HepG2 (cell line): ENCODE measurements at regions not wholly inside any gene's neighbourhood (a gene's known extent, or its start where the extent isn't known, plus 50 kb on each side); places are given as distances from the start of the nearest gene placed in this dataset.

Source experiments
- CTCF ChIP-seq: sonication (generic); formaldehyde crosslinking; IDR thresholded peaks from 2 replicates; pipeline ENCODE4 v1.5.0; 2020; ENCODE audit warnings: mild to moderate bottlenecking, missing genetic modification reagents, moderate library complexity
- HNRNPUL1 ChIP-seq: fragments of 200-400 bp; formaldehyde crosslinking; IDR thresholded peaks from 2 replicates; pipeline ENCODE4 v1.6.1; 2017; ENCODE audit warnings: low read depth, mild to moderate bottlenecking, low read length, moderate library complexity
- JUNB ChIP-seq: sonication (generic); formaldehyde crosslinking; IDR thresholded peaks from 2 replicates; pipeline ENCODE4 v1.8.0; 2022; ENCODE audit warnings: missing genetic modification reagents, mild to moderate bottlenecking, borderline replicate concordance
- PAXIP1 ChIP-seq: sonication (generic); formaldehyde crosslinking; conservative IDR thresholded peaks from 2 replicates; pipeline ENCODE4 v1.4.0; 2020; ENCODE audit warnings: mild to moderate bottlenecking, missing genetic modification reagents, moderate library complexity
- RXRA ChIP-seq: sonication (generic); formaldehyde crosslinking; IDR thresholded peaks from 2 replicates; pipeline ENCODE4 v1.5.1; 2020; ENCODE audit warnings: missing genetic modification reagents
- SYNCRIP ChIP-seq: fragments of 200-400 bp; formaldehyde crosslinking; IDR thresholded peaks from 2 replicates; pipeline ENCODE4 v1.6.1; 2018; ENCODE audit warnings: mild to moderate bottlenecking, low read depth, low read length; ENCODE audit not compliant: insufficient read depth
- ZNF777 ChIP-seq: sonication (generic); formaldehyde crosslinking; IDR thresholded peaks from 2 replicates; pipeline ENCODE4 v1.4.0; 2020; ENCODE audit warnings: missing genetic modification reagents
- ZNF792 ChIP-seq: IDR thresholded peaks from 2 replicates; pipeline ENCODE4 v1.6.1; 2016

- TF ChIP-seq JUNB (CRISPR knock-in tag) (no peak), CTCF (no peak), ZNF777 (CRISPR knock-in tag) (no peak), ZNF792 (CRISPR knock-in tag) (no peak), PAXIP1 (CRISPR knock-in tag) (no peak), SYNCRIP (no peak), RXRA (CRISPR knock-in tag) (no peak), HNRNPUL1 (no peak)
Measured at GRCh38 chr13:60794751-60795150, 397.7 kb downstream of the TDRD3 start.
